Esophagus squamous epithelium (tissue), 4 donors: ENCODE measurements at regions not wholly inside any gene's neighbourhood (a gene's known extent, or its start where the extent isn't known, plus 50 kb on each side); places are given as distances from the start of the nearest gene placed in this dataset.

Source experiments
- CTCF ChIP-seq, 6 experiments: fragments of 450-650 bp in 4 of 6; fragments of 200-600 bp in 2 of 6; sonication (generic) in 2 of 6; IDR thresholded peaks; one replicate each; pipeline ENCODE4 v1.5.1; 2016 to 2019; ENCODE audit warnings: antibody characterized with exemption in 6 of 6, mild to moderate bottlenecking in 4 of 6, moderate library complexity in 4 of 6
- POLR2A ChIP-seq, 4 donors: fragments of 450-650 bp; IDR thresholded peaks; one replicate each; pipeline ENCODE4 v1.6.1; 2017; ENCODE audit warnings: antibody characterized with exemption in 4 of 4, mild to moderate bottlenecking in 4 of 4, moderate library complexity in 3 of 4

GRCh38 chr3:162629372-162629771, 1132.8 kb downstream of the OTOL1 start:
- no peak for TF ChIP-seq CTCF (IDR thresholded peaks at IDR 0.05)
- TF ChIP-seq POLR2A (IDR thresholded peaks at IDR 0.05) = no peak
